ENCODE measurements at regions not wholly inside any gene's neighbourhood (a gene's known extent, or its start where the extent isn't known, plus 50 kb on each side); places are given as distances from the start of the nearest gene placed in this dataset.
"Not testable (repeated sequence)": the region's sequence is repeated elsewhere in the genome, so short reads cannot be mapped to it uniquely, and the experiment has no call there.

DNA sequence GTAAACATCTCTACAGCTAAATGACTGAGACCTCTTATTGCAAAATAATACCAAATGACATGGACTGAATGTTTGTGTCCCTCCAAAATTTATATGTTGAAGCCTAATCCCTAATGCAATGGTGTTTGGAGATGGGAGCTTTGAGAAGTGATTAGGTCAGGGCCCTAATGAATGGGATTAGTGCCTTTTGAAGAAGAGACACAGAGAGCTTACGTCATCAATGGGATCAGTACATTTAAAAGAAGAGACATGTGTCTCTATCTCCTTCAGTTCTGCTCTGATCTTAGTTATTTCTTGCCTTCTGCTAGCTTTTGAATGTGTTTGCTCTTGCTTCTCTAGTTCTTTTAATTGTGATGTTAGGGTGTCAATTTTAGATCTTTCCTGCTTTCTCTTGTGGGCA, 301.6 kb upstream of the FSTL5 start:
- TF ChIP-seq, protein P1, sequence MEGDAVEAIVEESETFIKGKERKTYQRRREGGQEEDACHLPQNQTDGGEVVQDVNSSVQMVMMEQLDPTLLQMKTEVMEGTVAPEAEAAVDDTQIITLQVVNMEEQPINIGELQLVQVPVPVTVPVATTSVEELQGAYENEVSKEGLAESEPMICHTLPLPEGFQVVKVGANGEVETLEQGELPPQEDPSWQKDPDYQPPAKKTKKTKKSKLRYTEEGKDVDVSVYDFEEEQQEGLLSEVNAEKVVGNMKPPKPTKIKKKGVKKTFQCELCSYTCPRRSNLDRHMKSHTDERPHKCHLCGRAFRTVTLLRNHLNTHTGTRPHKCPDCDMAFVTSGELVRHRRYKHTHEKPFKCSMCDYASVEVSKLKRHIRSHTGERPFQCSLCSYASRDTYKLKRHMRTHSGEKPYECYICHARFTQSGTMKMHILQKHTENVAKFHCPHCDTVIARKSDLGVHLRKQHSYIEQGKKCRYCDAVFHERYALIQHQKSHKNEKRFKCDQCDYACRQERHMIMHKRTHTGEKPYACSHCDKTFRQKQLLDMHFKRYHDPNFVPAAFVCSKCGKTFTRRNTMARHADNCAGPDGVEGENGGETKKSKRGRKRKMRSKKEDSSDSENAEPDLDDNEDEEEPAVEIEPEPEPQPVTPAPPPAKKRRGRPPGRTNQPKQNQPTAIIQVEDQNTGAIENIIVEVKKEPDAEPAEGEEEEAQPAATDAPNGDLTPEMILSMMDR (conservative IDR thresholded peaks at IDR 0.05; ENCODE audit: low read length) = not testable (repeated sequence)
- TF ChIP-seq EZH2phosphoT487 (IDR thresholded peaks at IDR 0.05; ENCODE audit: borderline replicate concordance, low read depth, low read length) = not testable (repeated sequence)
